ENCODE measurements at regions not wholly inside any gene's neighbourhood (a gene's known extent, or its start where the extent isn't known, plus 50 kb on each side); places are given as distances from the start of the nearest gene placed in this dataset.
"Not testable (repeated sequence)": the region's sequence is repeated elsewhere in the genome, so short reads cannot be mapped to it uniquely, and the experiment has no call there.

DNA sequence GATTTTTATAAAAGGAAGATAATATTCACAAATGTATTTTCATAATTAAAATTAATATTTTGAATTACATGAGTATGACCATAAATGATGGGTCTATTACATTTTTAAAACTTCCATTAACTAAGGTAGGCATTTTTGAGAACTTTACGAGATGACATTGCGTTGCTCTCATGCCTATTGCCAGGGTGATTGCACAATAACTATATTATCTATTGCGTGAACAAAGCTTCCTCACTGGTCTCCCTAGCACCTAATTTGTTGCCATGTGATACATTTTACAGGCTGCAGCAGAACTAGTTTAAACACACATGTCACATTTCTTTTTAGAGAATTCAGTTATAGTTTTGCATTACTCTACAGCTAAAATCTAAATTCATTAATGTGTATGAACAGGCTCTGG is 289.7 kb upstream of the GRID2 start:
- no peak for DNase-seq

DNA sequence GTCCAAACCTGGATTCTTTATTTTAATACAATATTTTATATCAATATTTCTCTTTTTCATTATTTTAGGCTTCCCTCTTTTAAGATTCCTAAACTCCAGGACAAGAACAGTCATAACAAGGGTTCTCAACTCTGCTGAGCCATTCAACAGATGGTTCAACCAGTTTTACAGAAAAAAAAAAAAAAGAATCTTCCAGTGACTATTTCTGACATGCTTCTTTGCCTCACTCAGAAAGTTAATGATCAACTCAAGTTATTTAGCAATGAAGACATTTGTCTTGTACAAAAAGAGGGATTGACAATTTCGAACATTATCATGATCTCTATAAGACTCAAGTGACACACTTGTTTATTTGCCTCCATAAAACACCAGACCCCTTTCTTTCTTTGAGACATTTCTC is 282.6 kb upstream of the GRID2 start:
- no peak for DNase-seq

DNA sequence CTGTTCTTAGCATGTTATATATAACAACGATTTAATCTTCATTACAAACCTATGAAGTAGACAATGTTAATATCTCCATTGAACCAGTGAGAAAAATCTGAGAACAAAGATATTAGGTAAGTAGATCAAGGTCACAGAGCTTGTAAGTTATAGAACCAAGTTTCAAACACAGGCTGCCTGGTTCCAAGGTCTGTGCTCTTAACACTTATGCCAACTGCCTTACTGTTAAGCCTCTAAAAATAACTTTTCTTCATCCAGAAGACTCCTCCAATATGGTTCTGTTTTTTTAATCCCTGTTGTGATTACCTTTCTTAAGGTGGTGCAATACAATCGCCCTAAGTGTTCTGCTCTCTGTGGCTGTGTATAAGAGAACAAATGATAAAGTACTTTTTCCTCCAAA is 282.0 kb upstream of the GRID2 start:
- DNase-seq = no peak

GRCh38 chr4:92028830-92029229 is 274.9 kb upstream of the GRID2 start:
- not testable (repeated sequence) for DNase-seq

- no peak for DNase-seq
These were observed 271.9 kb upstream of the GRID2 start for GRCh38 chr4:92031825-92032224.

- DNase-seq = no peak
These were observed 268.1 kb upstream of the GRID2 start for GRCh38 chr4:92035666-92036065.

GRCh38 chr4:92045718-92046117 is 258.0 kb upstream of the GRID2 start:
- no peak for DNase-seq

DNA sequence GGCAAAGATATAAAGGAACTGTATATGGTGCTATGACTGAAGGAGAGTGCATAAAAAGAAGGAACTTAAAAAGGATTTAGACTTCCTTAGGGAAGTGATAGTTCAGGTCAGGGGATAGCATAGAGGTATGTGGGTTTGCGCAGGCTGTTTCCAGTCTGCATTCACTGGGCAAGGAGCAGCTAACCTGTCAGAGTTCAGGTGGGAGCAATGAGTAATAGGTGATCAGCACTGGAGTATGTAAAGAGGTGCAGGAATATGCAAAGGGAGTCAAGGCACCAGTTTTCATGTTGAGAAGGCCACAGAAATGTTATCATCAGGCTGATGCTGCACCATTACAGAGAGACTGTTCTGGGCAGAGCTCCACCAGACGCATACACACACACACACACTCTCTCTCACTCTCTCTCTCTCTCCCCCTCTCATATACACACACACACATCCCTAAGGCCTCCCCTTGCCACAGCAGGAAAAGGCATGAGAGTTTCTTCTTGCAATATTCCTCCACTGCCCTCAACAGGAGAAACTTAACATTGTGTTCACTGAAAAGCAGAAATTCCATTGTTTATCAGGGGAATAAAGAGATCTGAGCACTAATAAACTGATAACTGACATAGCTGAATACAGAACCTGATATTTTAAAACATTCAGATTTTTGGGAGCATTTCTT is 256.4 kb upstream of the GRID2 start:
- no peak for DNase-seq

DNA sequence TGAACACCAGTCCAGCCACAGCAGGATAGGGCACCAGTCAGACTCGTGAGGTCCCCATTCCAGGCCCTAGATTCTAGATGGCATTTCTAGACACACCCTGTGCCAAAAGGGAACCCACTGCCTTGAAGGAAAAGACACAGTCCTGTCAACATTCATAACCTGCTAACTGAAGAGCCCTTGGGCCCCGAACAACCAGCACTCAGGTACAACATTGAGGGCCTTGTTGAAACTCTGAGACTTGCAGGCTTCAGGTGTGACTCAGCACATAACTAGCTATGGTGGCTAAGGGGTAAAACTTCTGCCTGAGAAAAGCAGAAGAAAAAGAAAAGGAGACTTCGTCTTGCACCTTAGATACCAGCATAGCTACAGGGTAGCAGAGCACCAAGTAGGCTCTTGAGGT is 252.9 kb upstream of the GRID2 start:
- no peak for DNase-seq

DNA sequence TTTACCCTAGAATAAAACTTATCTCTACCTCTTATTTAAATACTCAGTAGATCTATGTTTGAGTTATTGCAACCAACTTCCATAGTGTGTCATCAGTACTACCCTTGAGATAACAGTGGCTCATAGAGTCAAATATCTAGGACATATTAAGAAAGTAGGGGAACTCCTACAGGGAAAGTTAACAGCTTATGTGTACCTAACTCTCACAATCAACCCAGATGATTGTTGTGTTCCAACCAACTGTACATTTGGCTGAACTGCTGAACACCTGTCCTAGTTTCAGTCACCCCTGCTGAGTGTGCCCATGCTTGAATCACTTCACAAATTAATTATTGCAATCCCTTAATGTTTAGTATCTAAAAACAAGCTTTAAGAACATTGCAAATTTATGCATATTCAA is 244.2 kb upstream of the GRID2 start:
- DNase-seq = no peak

DNA sequence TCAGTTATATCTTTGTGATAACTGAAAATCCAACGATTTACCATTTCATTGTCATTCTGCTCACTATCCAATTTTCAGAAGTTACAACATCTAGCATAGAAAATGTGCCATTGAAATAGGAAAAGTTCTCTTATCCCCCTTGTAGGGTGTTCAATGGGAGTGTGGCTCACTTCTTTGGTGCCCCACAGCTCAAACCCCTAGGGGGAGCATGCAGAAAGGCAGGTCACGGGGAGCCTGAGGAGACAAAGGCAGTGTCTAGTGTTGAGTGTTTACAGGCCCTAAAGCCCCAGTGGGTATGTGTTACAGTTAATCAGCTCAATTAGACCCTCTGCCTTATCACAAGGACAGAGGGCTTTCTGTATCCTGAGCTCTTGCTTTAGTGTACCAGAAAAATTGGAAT is 243.4 kb upstream of the GRID2 start:
- DNase-seq = no peak

GRCh38 chr4:92064574-92064973 is 239.2 kb upstream of the GRID2 start:
- no peak for DNase-seq

- DNase-seq = no peak
These were observed 237.3 kb upstream of the GRID2 start for GRCh38 chr4:92066485-92066884.

GRCh38 chr4:92071587-92071986 is 232.2 kb upstream of the GRID2 start:
- DNase-seq = no peak

GRCh38 chr4:92074839-92075238 is 228.9 kb upstream of the GRID2 start:
- no peak for DNase-seq

DNA sequence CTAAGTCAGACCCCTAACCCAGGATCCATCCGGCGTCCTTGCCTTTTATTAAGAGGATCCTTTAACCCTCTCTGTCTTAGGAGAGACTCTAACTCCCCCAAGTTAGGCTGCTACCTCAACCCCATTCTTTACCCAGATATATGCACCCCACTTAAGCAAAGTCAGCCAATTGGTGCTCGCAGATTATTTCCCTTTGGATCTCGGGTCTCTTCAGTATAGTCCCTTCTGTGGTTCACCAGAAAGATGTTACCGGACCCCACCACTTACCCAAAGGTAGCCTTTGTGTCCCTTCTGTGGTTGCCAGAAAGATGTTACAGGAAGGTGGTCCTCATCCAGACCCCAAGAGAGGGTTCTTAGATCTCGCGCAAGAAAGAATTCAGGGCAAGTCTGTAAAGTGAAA is 212.9 kb upstream of the GRID2 start:
- DNase-seq = no peak

- no peak for DNase-seq
These were observed 212.4 kb upstream of the GRID2 start for GRCh38 chr4:92091335-92091734.

GRCh38 chr4:92099861-92100260 is 203.9 kb upstream of the GRID2 start:
- DNase-seq = no peak

GRCh38 chr4:92100975-92101374 is 202.8 kb upstream of the GRID2 start:
- no peak for DNase-seq

DNA sequence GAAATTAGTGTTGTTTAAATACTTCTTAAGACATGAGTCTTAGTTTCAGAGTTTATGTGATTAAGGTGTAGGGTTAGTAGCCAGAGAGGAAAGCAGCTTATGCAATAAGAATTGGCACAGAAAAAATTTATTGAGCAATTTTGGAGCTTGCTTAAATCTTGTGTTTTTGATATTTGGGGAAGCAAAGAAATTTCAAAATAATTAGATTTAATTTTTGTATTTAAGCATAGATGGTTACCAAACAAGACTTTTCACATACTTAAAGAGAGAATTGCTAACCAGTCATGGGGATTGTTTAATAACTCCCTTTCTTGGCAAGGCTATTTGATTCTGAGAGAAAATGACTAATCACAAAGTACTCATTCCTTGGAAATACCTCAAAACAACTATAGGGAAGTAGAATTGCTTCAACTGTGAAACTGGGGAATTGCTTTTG is 202.0 kb upstream of the GRID2 start:
- no peak for DNase-seq

- no peak for DNase-seq
These were observed 199.3 kb upstream of the GRID2 start for GRCh38 chr4:92104506-92104905.

DNA sequence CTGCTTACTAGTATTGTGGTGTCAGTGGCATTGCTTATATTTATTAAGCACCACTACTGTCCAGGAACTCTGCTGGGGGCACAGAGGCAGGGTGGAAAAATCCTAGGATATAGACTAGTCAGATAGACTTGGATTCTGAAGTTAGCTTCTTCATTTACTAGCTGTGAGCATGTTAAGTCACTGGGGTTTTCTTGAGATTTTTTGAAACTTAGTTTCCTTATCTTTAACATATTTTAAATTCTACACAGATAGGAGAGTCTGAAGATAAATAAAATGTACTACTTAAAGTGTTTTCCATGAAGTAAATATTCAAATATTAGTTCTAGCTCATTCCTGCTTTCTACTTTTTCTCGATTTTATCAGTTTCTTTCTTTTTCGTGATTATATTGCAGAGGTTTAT is 196.9 kb upstream of the GRID2 start:
- no peak for DNase-seq

DNA sequence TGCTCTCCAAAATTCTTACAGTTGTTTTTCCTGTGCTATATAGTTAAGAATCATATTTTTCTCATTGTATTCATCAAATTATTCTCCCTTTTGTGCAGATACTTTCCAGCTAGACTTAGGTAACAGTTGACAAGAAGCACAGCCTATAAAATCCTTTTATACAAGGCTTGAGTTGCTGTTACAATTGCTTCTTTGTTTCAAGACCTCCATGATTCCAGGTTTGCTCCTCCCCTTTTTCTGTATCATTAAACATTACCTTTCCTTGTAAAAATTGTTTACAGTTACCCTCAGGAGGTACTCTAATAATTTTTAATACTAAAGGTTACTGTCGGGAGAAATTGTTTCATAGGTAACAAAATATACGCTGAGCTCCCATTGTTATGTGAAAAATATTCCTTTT is 192.3 kb upstream of the GRID2 start:
- DNase-seq = no peak

- DNase-seq = no peak
These were observed 191.0 kb upstream of the GRID2 start for GRCh38 chr4:92112805-92113204.

GRCh38 chr4:92120810-92121498 is 182.8 kb upstream of the GRID2 start:
- DNase-seq = no peak

All from SHP77 (cell line).